ENCODE measurements at regions not wholly inside any gene's neighbourhood (a gene's known extent, or its start where the extent isn't known, plus 50 kb on each side); places are given as distances from the start of the nearest gene placed in this dataset.

DNA sequence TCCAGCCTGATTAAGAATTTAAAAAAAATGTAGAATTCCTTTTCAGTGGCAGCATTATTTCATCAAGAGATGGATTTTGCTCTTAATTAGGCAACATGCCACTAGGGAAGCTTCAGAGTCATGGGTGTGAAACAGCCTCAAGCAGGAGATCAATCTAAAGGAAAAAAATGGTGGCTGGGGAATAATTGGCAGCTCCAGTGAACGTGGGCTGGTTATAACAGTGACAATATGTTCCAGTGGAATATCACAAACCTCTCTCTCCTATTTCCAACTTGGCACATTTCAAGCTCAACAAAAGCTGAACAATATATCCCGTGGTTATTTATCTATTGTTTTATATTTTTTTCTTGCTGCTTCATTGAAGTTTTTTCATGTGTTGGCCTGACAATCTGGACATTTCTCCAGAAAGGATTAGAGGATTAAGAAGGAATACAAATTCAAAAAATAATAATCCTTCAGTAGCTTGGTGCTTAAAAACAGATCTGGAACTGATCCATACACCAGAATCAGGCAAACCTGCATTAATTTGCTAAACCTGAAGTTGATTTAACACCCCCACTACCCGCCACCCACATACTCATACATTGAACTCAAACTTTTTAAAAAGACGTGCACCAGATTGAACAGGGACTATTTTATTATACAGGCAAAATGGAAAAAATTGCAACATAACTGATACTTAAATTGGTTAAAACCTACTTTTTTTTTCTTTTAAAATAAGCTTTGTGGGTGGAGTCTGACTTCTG lies 255.9 kb upstream of the SPRED2 start:
- CTCF ChIA-PET: no interaction called here
- Histone ChIP-seq H3K9me3 (ENCODE audit: control insufficient read depth, insufficient read depth, low read depth, low read length) (no peaks in the 10 kb centered on the region), H3K4me3 (ENCODE audit: low read depth in 2 of 2, low read length in 2 of 2) (no peak overlapping the region), H3K36me3 (ENCODE audit: control insufficient read depth, insufficient read depth, low read length) (no peaks in the 10 kb centered on the region), H3K27ac (ENCODE audit: low read length) (no peak overlapping the region), H3K4me1 (ENCODE audit: control insufficient read depth, insufficient read depth, low read length) (no peaks in the 10 kb centered on the region), H3K27me3 (ENCODE audit: control insufficient read depth, insufficient read depth, low read length) (peaks cover 9% of the 10 kb centered on the region; the same call in 1 of the 2 replicates)
- intact Hi-C loops (cut with micrococcal nuclease; ENCODE audit: unreplicated experiment): no loop called here
- ATAC-seq (no peak), DNase-seq (ENCODE audit: low read depth, low spot score) (no peak)
- POLR2A ChIA-PET: interaction anchor here (0.6 kb wide), 1 partner anchor 1173 kb away, joined by 3 read pairs; no protein-coding TSS in a partner anchor
- in situ Hi-C loops (cut with HindIII; ENCODE audit: low pct_unique_long_range_greater_than_20kb, low sequenced_read_pairs): no loop called here
- TF ChIP-seq SIN3A (IDR thresholded peaks at IDR 0.05; ENCODE audit: borderline replicate concordance, insufficient read depth, low read depth, low read length) (no peak), POLR2AphosphoS5 (IDR thresholded peaks at IDR 0.05; ENCODE audit: low read depth, low read length) (no peak), REST (IDR thresholded peaks at IDR 0.05; ENCODE audit: insufficient read depth in 1 of 2, low read depth in 2 of 2, low read length in 1 of 2) (no peak), TCF7L2 (IDR thresholded peaks at IDR 0.05; ENCODE audit: low read depth, low read length) (no peak)
- TF ChIP-seq, protein P1, sequence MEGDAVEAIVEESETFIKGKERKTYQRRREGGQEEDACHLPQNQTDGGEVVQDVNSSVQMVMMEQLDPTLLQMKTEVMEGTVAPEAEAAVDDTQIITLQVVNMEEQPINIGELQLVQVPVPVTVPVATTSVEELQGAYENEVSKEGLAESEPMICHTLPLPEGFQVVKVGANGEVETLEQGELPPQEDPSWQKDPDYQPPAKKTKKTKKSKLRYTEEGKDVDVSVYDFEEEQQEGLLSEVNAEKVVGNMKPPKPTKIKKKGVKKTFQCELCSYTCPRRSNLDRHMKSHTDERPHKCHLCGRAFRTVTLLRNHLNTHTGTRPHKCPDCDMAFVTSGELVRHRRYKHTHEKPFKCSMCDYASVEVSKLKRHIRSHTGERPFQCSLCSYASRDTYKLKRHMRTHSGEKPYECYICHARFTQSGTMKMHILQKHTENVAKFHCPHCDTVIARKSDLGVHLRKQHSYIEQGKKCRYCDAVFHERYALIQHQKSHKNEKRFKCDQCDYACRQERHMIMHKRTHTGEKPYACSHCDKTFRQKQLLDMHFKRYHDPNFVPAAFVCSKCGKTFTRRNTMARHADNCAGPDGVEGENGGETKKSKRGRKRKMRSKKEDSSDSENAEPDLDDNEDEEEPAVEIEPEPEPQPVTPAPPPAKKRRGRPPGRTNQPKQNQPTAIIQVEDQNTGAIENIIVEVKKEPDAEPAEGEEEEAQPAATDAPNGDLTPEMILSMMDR (IDR thresholded peaks at IDR 0.05): no peak
- no TSS peak for BruUV-seq (replicated peaks)

GRCh38 chr2:65687614-65688013 lies 255.2 kb upstream of the SPRED2 start:
- Histone ChIP-seq H3K4me3 (ENCODE audit: low read depth in 2 of 2, low read length in 2 of 2) (no peak overlapping the region), H3K9me3 (ENCODE audit: control insufficient read depth, insufficient read depth, low read depth, low read length) (no peaks in the 10 kb centered on the region), H3K27me3 (ENCODE audit: control insufficient read depth, insufficient read depth, low read length) (peaks cover 9% of the 10 kb centered on the region; the same call in 1 of the 2 replicates), H3K36me3 (ENCODE audit: control insufficient read depth, insufficient read depth, low read length) (no peaks in the 10 kb centered on the region), H3K27ac (ENCODE audit: low read length) (no peak overlapping the region), H3K4me1 (ENCODE audit: control insufficient read depth, insufficient read depth, low read length) (no peaks in the 10 kb centered on the region)
- CTCF ChIA-PET: no interaction called here
- ATAC-seq (no peak), DNase-seq (ENCODE audit: low read depth, low spot score) (no peak)
- BruUV-seq (replicated peaks): no TSS peak
- POLR2A ChIA-PET: no interaction called here
- TF ChIP-seq POLR2AphosphoS5 (IDR thresholded peaks at IDR 0.05; ENCODE audit: low read depth, low read length): no peak
- TF ChIP-seq SIN3A (IDR thresholded peaks at IDR 0.05; ENCODE audit: borderline replicate concordance, insufficient read depth, low read depth, low read length): no peak
- TF ChIP-seq REST (IDR thresholded peaks at IDR 0.05; ENCODE audit: insufficient read depth in 1 of 2, low read depth in 2 of 2, low read length in 1 of 2): no peak
- TF ChIP-seq, protein P1 (IDR thresholded peaks at IDR 0.05): no peak
- no peak for TF ChIP-seq TCF7L2 (IDR thresholded peaks at IDR 0.05; ENCODE audit: low read depth, low read length)
- intact Hi-C loops (cut with micrococcal nuclease; ENCODE audit: unreplicated experiment) (no loop called here), in situ Hi-C loops (cut with HindIII; ENCODE audit: low pct_unique_long_range_greater_than_20kb, low sequenced_read_pairs) (no loop called here)

Data from Panc1 (cell line).